Renal cortical epithelial cell (primary cell): ENCODE measurements at regions not wholly inside any gene's neighbourhood (a gene's known extent, or its start where the extent isn't known, plus 50 kb on each side); places are given as distances from the start of the nearest gene placed in this dataset.

Experiments used
- DNase-seq: peaks from one replicate; pipeline ENCODE4 v3.0.0-alpha.2; 2011; ENCODE audit warnings: low read depth

GRCh38 chr4:122203407-122203806 lies 51.3 kb downstream of the BLTP1 start:
- DNase-seq, result no peak

GRCh38 chr4:122205687-122206086 lies 53.6 kb downstream of the BLTP1 start:
- DNase-seq, result no peak

- DNase-seq, result no peak
These were observed 60.7 kb downstream of the BLTP1 start for GRCh38 chr4:122212880-122213279.

DNA sequence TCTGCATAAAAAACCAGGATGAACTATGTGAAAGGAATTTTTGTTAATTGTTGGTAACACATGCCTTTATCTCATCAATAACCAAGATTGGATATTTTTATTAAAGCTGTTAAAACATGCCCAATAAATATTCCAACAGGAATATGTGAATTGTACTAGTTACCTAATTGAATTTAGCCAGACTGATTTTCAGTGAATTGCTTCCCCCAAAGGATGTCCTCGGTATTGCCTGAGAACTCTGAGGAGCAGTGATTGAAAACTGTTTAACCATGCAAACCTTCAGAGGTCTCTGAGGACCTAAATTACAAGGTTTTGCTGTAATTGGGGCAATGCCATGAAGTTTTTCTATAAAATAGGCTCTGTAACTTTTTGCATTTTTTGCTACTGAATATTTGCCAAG lies 66.6 kb downstream of the BLTP1 start:
- DNase-seq, result peak; percentile 11

DNA sequence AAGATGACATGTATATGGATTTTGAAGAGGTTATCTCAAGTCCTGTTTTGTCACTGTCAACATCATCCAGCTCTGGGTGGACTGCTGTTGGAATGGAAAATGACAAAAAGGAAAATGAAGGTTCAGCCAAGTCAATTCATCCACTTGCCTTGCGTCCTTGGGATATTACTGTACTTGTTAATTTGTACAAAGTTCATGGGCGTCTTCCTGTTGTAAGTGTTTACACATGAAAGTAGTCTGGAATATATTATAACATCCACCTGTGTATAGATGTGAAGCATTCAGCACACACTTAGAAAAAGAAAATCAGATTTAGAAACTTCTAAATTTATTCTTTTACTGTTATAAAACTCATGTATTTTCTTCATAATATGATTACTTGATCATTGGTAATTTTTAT lies 67.2 kb downstream of the BLTP1 start:
- DNase-seq, result no peak

- DNase-seq, result no peak
These were observed 69.2 kb downstream of the BLTP1 start for GRCh38 chr4:122221322-122221721.

DNA sequence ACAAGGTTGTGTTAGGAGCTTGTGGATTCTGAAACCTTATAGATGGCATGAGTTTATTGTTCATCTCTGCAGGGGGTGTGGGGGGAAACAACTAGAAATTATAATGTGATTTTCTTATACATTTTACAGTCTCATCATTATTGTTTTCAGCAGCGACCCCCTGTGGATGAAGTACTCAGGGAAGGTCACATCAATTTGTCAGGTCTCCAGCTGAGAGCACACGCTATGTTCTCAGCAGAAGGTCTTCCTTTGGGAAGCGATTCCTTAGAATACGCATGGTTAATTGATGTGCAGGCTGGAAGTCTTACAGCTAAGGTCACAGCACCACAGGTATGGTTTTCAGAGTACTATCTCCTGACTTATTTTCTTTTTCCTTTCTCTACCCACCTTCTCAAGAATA lies 72.2 kb downstream of the BLTP1 start:
- DNase-seq, result no peak

- no peak for DNase-seq
These were observed 75.1 kb downstream of the BLTP1 start for GRCh38 chr4:122227202-122227601.

DNA sequence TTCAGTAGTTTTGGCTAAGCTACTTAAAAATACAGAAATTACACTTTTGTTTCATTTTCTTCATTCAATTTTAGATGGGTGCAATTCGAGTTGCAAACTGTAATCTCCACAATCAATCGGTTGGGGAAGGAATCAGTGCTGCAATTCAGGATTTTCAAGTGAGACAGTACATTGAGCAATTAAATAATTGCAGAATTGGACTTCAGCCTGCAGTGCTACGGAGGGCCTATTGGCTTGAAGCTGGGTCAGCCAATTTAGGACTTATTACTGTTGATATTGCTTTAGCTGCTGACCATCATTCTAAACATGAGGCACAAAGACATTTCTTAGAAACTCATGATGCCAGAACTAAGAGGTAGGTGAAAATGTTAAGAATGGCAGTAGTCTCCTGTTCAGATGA lies 77.7 kb downstream of the BLTP1 start:
- DNase-seq, result no peak

DNA sequence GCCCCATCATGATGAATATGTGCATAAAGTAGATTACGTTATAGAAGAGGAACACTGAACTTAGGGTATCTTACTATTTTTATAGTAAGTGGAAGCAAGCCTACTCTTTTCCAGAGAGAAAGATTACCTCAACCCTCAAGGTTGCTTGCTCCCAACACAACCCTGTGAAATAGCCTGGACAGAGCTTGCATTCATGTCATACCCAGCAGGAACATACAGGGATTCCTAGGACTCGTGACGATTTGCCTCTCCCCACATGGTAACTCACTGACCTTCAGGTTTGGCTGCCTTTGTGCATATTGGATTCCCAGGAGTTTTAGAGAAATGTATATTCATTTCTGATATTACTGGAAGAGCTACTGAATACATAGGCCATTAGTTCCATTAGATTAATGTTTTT lies 80.5 kb downstream of the BLTP1 start:
- DNase-seq, result no peak

GRCh38 chr4:122234686-122235085 lies 82.6 kb downstream of the BLTP1 start:
- no peak for DNase-seq

DNA sequence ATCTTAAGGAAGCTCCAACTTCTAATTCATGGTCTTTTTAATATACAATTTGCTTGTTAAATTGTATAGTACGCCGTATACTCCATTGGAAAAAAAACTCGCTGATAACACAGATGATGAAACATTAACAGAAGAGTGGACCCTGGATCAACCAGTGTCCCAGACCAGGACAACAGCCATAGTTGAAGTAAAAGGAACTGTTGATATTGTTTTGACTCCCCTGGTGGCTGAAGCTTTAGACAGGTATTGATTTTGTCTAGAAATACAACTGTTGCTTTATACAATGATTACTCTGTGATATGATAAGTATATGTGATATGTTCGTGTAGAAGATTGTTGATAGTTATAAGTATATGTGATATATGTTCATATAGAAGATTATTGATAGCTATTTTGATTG lies 91.7 kb downstream of the BLTP1 start:
- DNase-seq, result no peak

- no peak for DNase-seq
These were observed 92.6 kb downstream of the BLTP1 start for GRCh38 chr4:122244764-122245163.

DNA sequence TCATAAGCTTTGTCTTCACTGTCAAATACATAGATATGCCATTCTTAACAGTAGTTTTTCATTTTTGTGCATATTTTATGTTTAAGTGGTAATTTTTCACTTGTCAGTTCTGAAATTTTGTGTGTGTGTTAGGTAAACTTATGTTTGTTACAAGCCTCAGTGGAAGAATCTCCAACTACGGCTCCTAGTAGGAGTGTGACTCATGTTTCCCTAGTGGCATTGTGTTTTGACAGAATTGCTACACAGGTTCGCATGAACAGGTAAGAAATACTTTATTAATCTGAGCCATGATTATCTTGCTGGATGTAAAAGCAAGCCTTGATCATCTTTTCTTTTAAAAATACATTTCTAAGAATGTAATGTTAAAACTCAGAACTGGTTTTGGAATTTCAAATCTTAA lies 94.4 kb downstream of the BLTP1 start:
- DNase-seq, result no peak

GRCh38 chr4:122249357-122249756 lies 97.2 kb downstream of the BLTP1 start:
- DNase-seq, result no peak

DNA sequence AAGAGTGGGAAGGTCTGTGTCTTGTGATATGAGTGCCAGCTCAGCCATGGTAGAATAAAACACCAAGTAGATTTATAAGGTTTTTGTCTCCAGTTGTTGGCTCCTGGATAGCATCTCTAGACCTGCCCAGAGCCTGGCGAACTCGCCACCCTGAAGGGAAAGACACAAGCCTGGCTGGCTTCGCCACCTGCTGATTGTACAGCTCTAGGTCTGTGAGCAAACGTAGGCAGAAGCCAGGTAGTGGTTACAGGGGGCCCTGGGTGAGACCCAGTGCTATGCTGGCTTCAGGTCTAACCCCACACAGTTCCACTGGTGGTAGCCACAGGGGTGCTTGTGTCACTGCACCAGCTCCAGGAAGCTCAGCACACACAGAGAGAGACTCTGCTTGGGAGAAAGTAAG lies 100.5 kb downstream of the BLTP1 start:
- DNase-seq, result no peak

DNA sequence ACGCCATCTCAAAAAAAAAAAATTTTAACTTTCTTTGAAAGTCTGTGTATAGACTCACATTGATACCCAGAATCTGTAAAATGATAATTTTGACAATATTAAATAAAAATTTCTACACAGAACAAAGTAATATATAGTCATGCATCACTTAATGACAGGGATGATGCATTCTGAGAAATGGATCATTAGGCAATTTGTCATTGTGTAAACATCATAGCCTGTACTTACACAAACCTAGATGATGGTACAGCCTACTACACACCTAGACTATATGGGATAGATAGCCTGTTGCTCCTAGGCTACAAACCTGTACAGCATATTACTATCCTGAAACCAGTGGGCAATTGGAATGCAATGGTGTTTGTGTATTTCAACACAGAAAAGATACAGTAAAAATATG lies 107.7 kb downstream of the BLTP1 start:
- DNase-seq, result peak; percentile 1

GRCh38 chr4:122276359-122276758 lies 102.5 kb upstream of the ADAD1 start:
- DNase-seq, result no peak

GRCh38 chr4:122278976-122279375 lies 99.8 kb upstream of the ADAD1 start:
- DNase-seq, result no peak

GRCh38 chr4:122279670-122280069 lies 99.1 kb upstream of the ADAD1 start:
- no peak for DNase-seq

- peak; percentile 45 for DNase-seq
These were observed 93.5 kb upstream of the ADAD1 start for GRCh38 chr4:122285285-122285684.

DNA sequence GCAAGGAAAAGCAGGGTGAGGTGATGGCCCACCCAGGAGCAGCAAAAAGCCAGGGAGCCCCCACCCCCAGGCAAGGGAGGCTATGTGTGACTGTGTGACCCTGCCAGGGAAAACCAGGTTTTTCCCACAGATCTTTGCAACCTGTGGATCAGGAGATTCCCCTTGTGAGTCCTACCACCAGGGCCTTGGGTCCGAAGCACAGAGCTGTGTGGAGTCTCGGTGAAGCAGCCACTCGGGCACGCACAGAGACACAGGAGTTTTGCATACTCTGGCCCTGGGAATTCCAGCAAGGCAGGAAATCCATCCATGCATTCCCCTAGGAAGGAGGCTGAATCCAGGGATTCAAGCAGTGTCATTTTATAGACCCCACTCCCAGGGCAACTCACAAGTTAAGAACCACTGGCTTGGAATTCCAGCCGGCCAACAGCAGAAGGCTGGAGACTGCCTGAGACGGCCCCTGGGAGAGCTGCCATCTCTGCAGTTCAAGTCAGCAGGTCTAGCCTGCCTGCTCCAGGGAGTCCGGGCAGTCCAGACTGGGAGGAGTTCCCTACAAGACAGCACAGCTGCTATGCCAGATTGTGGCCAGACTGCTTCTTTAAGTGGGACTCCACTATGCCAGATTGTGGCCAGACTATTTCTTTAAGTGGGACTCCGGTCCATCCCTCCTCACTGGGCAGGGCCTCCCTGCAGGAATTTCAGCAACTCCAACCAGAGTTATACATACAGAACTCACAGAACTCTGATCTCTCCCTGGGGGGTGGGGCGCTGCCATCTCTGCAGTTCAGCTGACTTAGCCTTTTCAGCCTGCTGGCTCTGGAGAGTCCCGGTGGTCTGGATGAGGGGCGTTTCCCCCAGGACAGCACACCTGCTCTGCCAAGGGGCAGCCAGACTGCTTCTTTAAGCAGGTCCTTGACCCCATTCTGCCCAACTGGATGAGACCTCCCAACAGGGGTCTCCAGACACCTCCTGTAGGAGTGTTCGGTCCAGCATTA lies 85.1 kb upstream of the ADAD1 start:
- DNase-seq, result no peak

- DNase-seq, result no peak
These were observed 81.1 kb upstream of the ADAD1 start for GRCh38 chr4:122297694-122298093.

- no peak for DNase-seq
These were observed 78.0 kb upstream of the ADAD1 start for GRCh38 chr4:122300776-122301175.
